ENCODE measurements at regions not wholly inside any gene's neighbourhood (a gene's known extent, or its start where the extent isn't known, plus 50 kb on each side); places are given as distances from the start of the nearest gene placed in this dataset.

- H2AFZ ChIP-seq (ENCODE audit: low read length), result no peak overlapping the region
- H3K4me1 ChIP-seq (ENCODE audit: insufficient read depth, low read length), result no peaks in the 10 kb centered on the region
- no peaks in the 10 kb centered on the region for H4K20me1 ChIP-seq (ENCODE audit: insufficient read depth, low read length)
- no peak for FAIRE-seq
- no peak for ATAC-seq
- in situ Hi-C loops (cut with HindIII; ENCODE audit: extremely low pct_ligation_motif_present, low pct_unique_long_range_greater_than_20kb), result no loop called here
- ChIA-PET CTCF (ENCODE audit: low intra/inter-chr PET ratio, low total read pairs) (no interaction called here), POLR2A (no interaction called here)
- H3K4me3 ChIP-seq (replicated peaks in 1 of 3; ENCODE audit: insufficient read depth in 1 of 3, low read depth in 2 of 3, low read length in 3 of 3), result no peak overlapping the region
- WGBS (ENCODE audit: low lambda C conversion rate), result 97% methylated on average over 2 of the region's 2 CpGs
- H3K9ac ChIP-seq (ENCODE audit: insufficient read depth, low read depth, low read length), result no peak overlapping the region
- peaks cover 56% of the 10 kb centered on the region for H3K9me3 ChIP-seq (ENCODE audit: low read length)
- H3K27me3 ChIP-seq (ENCODE audit: control insufficient read depth in 1 of 2, insufficient read depth in 2 of 2, low read length in 2 of 2), result no peaks in the 10 kb centered on the region
- no peaks in the 10 kb centered on the region for H3K79me2 ChIP-seq (ENCODE audit: insufficient read depth, low read length)
- DNase-seq (ENCODE audit: low spot score), result no peak
- intact Hi-C loops (cut with micrococcal nuclease; ENCODE audit: unreplicated experiment), result no loop called here
- TF ChIP-seq ZNF710 (CRISPR knock-in tag; IDR thresholded peaks at IDR 0.05; ENCODE audit: borderline replicate concordance) (no peak), ISL2 (CRISPR knock-in tag; IDR thresholded peaks at IDR 0.05) (no peak), ZFP36 (IDR thresholded peaks at IDR 0.05; ENCODE audit: borderline replicate concordance, low read depth, low read length, partially characterized antibody) (no peak), ZHX2 (IDR thresholded peaks at IDR 0.05; ENCODE audit: low read depth) (no peak), ZHX2 (CRISPR knock-in tag; IDR thresholded peaks at IDR 0.05; ENCODE audit: borderline replicate concordance) (no peak)
- no peak overlapping the region for H3K4me2 ChIP-seq (ENCODE audit: low read depth, low read length)
- no peaks in the 10 kb centered on the region for H3K36me3 ChIP-seq (replicated peaks in 1 of 2; ENCODE audit: control insufficient read depth in 1 of 2, insufficient read depth in 2 of 2, low read length in 2 of 2)
- no TSS peak for BruUV-seq (replicated peaks)
- no peak overlapping the region for H3K27ac ChIP-seq (ENCODE audit: extremely low read length, insufficient read depth, low read length)
These were observed 532.7 kb upstream of the DCC start for GRCh38 chr18:51807336-51807735.

All from HepG2 (cell line).